K562 (cell line): ENCODE measurements at regions not wholly inside any gene's neighbourhood (a gene's known extent, or its start where the extent isn't known, plus 50 kb on each side); places are given as distances from the start of the nearest gene placed in this dataset.

Source experiments
- ATAC-seq: fragments of 200-7000 bp; cut with Tn5 transposase; 3 replicates; pipeline ENCODE4 v1.9.1; 2020; ENCODE audit warnings: moderate library complexity
- BruUV-seq: library from RNA; stranded (reverse); fragments of 400-500 nt; replicated peaks from 2 replicates; lab custom pipeline; 2021; lab: Mats Ljungman, UMichigan
- CTCF ChIA-PET: fragments of 300-600 bp; formaldehyde crosslinking; extraction: SDS; loops from one replicate; lab custom pipeline; 2021; ENCODE audit warnings: low intra/inter-chr PET ratio; lab: Yijun Ruan, JAX
- POLR2A ChIA-PET: fragments of 300-600, 350-650 bp; sonication (Branson Sonifier 250); formaldehyde crosslinking; extraction: SDS; loops from one replicate; lab custom pipeline; 2021; ENCODE audit warnings: antibody characterized with exemption, inconsistent platforms; lab: Yijun Ruan, JAX
- DNase-seq, 4 experiments: peaks; one replicate each; pipeline versions ENCODE4 v3.0.0 to v3.0.0-alpha.2; 2011 to 2018; ENCODE audit warnings: low spot score in 3 of 4, mixed read lengths in 3 of 4; ENCODE audit errors: extremely low read depth in 1 of 4
- FAIRE-seq: peaks from 2 replicates; lab custom pipeline; 2011; peaks lifted over from hg19 to GRCh38; lab: Jason Lieb, UNC
- H2AFZ ChIP-seq: 2 replicates; pipeline ENCODE4 v1.6.0; 2011; ENCODE audit warnings: low read depth, low read length, control low read depth, inconsistent platforms
- H3K27ac ChIP-seq: fragments of 200-600 bp; 3 replicates; pipeline ENCODE4 v1.8.0; 2011; ENCODE audit warnings: low read depth, mild to moderate bottlenecking, control low read depth, inconsistent platforms, low read length, moderate library complexity, mixed read lengths; ENCODE audit errors: extremely low read depth
- H3K27me3 ChIP-seq, 2 experiments: fragments of 300-600 bp in 1 of 2; 2 replicates in 1 of 2; 3 replicates in 1 of 2; pipeline versions ENCODE4 v1.6.0 to v1.8.0; 2011; ENCODE audit warnings: inconsistent platforms in 2 of 2, low read length in 2 of 2, mild to moderate bottlenecking in 1 of 2, mixed read lengths in 1 of 2, moderate library complexity in 1 of 2; ENCODE audit not compliant: control insufficient read depth in 2 of 2, insufficient read depth in 2 of 2
- H3K36me3 ChIP-seq: fragments of 300-600 bp; 3 replicates; pipeline ENCODE4 v1.8.0; 2011; ENCODE audit warnings: mild to moderate bottlenecking, low read length, inconsistent platforms; ENCODE audit not compliant: control insufficient read depth, insufficient read depth
- H3K4me1 ChIP-seq, 2 experiments: fragments of 200-600 bp in 1 of 2; replicated peaks in 1 of 2; 2 replicates in 1 of 2; 3 replicates in 1 of 2; pipeline versions ENCODE4 v1.5.1 to v1.8.0; 2011; ENCODE audit warnings: inconsistent platforms in 2 of 2, low read length in 2 of 2, mild to moderate bottlenecking in 1 of 2, mixed read lengths in 1 of 2, moderate library complexity in 1 of 2; ENCODE audit not compliant: control insufficient read depth in 2 of 2, insufficient read depth in 2 of 2
- H3K4me2 ChIP-seq: 2 replicates; pipeline ENCODE4 v1.6.1; 2011; ENCODE audit warnings: low read length, control low read depth, inconsistent platforms, mixed read lengths; ENCODE audit not compliant: insufficient read depth
- H3K4me3 ChIP-seq: fragments of 200-600 bp; sonication (generic), shearing (Covaris generic); 2 replicates; pipeline ENCODE4 v1.5.1; 2016; ENCODE audit warnings: control low read depth, inconsistent platforms
- H3K79me2 ChIP-seq: fragments of 200-600 bp; 3 replicates; pipeline ENCODE4 v1.8.0; 2011; ENCODE audit warnings: low read length, inconsistent platforms; ENCODE audit not compliant: control insufficient read depth, insufficient read depth
- H3K9ac ChIP-seq, 2 experiments: 2 replicates each; pipeline versions ENCODE4 v1.6.0 to v1.6.1; 2011; ENCODE audit warnings: low read depth in 2 of 2, low read length in 2 of 2, control low read depth in 1 of 2, inconsistent platforms in 1 of 2, mild to moderate bottlenecking in 1 of 2, mixed read lengths in 1 of 2; ENCODE audit not compliant: insufficient read depth in 1 of 2
- H3K9me1 ChIP-seq: one replicate; pipeline ENCODE4 v1.6.0; 2011; ENCODE audit warnings: inconsistent platforms, mild to moderate bottlenecking, low read length, moderate library complexity; ENCODE audit not compliant: control insufficient read depth, insufficient read depth
- H3K9me3 ChIP-seq: replicated peaks from 2 replicates; pipeline ENCODE4 v1.5.1; 2011; ENCODE audit warnings: low read depth, low read length, inconsistent platforms; ENCODE audit not compliant: control insufficient read depth, insufficient read depth
- H4K20me1 ChIP-seq: replicated peaks from 2 replicates; pipeline ENCODE4 v1.6.1; 2011; ENCODE audit warnings: low read length, inconsistent platforms, mixed read lengths; ENCODE audit not compliant: control insufficient read depth, insufficient read depth
- ATF2 ChIP-seq: sonication (generic); formaldehyde crosslinking; IDR thresholded peaks from 2 replicates; pipeline ENCODE4 v1.8.1; 2022; ENCODE audit warnings: missing genetic modification reagents
- BACH1 ChIP-seq: fragments of 200-800 bp; sonication (Bioruptor generic); IDR thresholded peaks from 2 replicates; pipeline ENCODE4 v1.6.1; 2016; ENCODE audit warnings: missing genetic modification characterization, missing compliant biosample characterization
- CC2D1A ChIP-seq: fragments of 450-650 bp; IDR thresholded peaks from 2 replicates; pipeline ENCODE4 v1.6.1; 2017; ENCODE audit warnings: mild to moderate bottlenecking
- DNMT1 ChIP-seq: fragments of 450-650 bp; IDR thresholded peaks from 2 replicates; pipeline ENCODE4 v1.6.1; 2016; ENCODE audit warnings: antibody characterized with exemption, mild to moderate bottlenecking
- GABPA ChIP-seq: fragments of 200-800 bp; sonication (Bioruptor generic); conservative IDR thresholded peaks from 2 replicates; pipeline ENCODE4 v1.6.1; 2016; ENCODE audit warnings: low read depth, missing genetic modification characterization, missing compliant biosample characterization
- MTA2 ChIP-seq: fragments of 450-650 bp; IDR thresholded peaks from 2 replicates; pipeline ENCODE4 v1.6.1; 2016; ENCODE audit warnings: low read depth
- NFRKB ChIP-seq: fragments of 450-650 bp; IDR thresholded peaks from 2 replicates; pipeline ENCODE4 v1.6.1; 2016; ENCODE audit warnings: low read depth
- SMAD1 ChIP-seq: fragments of 150-350 bp; IDR thresholded peaks from 2 replicates; pipeline ENCODE4 v1.6.1; 2014; ENCODE audit warnings: low read length, low read depth; ENCODE audit not compliant: partially characterized antibody
- ZNF668 ChIP-seq: fragments of 250-450 bp; sonication (Bioruptor Pico); IDR thresholded peaks from 2 replicates; pipeline ENCODE4 v1.8.0; 2022; ENCODE audit warnings: mild to moderate bottlenecking, inconsistent platforms
- WGBS: fragments of 100-300 bp; shearing (Covaris generic); methylation state at CpG from one replicate; pipeline ENCODE4 v1.1.6; 2016; ENCODE audit warnings: low coverage, mixed read lengths; ENCODE audit not compliant: insufficient coverage; ENCODE audit errors: missing lambda C conversion rate; 5-methylcytosine and 5-hydroxymethylcytosine counted together
- in situ Hi-C: fragments of 300-500 bp; cut with MboI; formaldehyde crosslinking; loops from 4 replicates; pipeline ENCODE4 v1.15.0; 2018; ENCODE audit warnings: inconsistent platforms, mixed read lengths
- intact Hi-C: fragments of 100-400 bp; cut with micrococcal nuclease; formaldehyde crosslinking; loops from 2 replicates; pipeline ENCODE4 v1.14.2; 2022
- TF ChIP-seq, protein P1 (sequence below), 2 experiments: fragments of 450-650 bp in 1 of 2; IDR thresholded peaks; 2 replicates each; pipeline ENCODE4 v1.6.1; 2011 to 2017; ENCODE audit warnings: low read depth in 2 of 2, antibody characterized with exemption in 1 of 2, borderline replicate concordance in 1 of 2, low read length in 1 of 2, mild to moderate bottlenecking in 1 of 2, mixed read lengths in 1 of 2; ENCODE audit not compliant: control insufficient read depth in 1 of 2
- TF ChIP-seq, protein P2 (sequence below): fragments of 450-650 bp; IDR thresholded peaks from 2 replicates; pipeline ENCODE4 v1.6.1; 2018; ENCODE audit not compliant: partially characterized antibody
- TF ChIP-seq, protein P3 (sequence below): fragments of 450-650 bp; formaldehyde crosslinking; IDR thresholded peaks from 2 replicates; pipeline ENCODE4 v1.4.0; 2020; ENCODE audit warnings: mild to moderate bottlenecking, mixed read lengths

- peak overlapping the region; percentile 98 for H2AFZ ChIP-seq
- H3K4me2 ChIP-seq, result peak overlapping the region; percentile 91
- peak; percentile 79 for ATAC-seq
- no peaks in the 10 kb centered on the region; the same call in 1 of the 2 replicates for H3K9me3 ChIP-seq
- H3K4me3 ChIP-seq, result peak overlapping the region; percentile 89
- CTCF ChIA-PET, result no interaction called here
- no TSS peak for BruUV-seq
- H3K9me1 ChIP-seq, result peaks cover 4% of the 10 kb centered on the region
- WGBS, result 1% methylated on average over 32 of the region's 61 CpGs
- H3K27ac ChIP-seq, result peak overlapping the region; percentile 90
- POLR2A ChIA-PET, result interaction anchor here (0.6 to 2.4 kb wide), 6 partner anchors 11 to 52 kb away, joined by 3 to 20 read pairs (median 4); no protein-coding TSS in a partner anchor
- H3K4me1 ChIP-seq, result peaks cover 5 to 18% of the 10 kb centered on the region in 2 experiments; a peak in 4 of 5 replicates
- peak overlapping the region; percentile 92 to 98 for H3K9ac ChIP-seq
- no peaks in the 10 kb centered on the region for H3K36me3 ChIP-seq
- in situ Hi-C loops (no loop called here), intact Hi-C loops (loop anchor here (10.0 kb wide), 1 partner anchor 126 kb away; the partner anchor contains the start of gene SDHC)
- H3K79me2 ChIP-seq, result no peaks in the 10 kb centered on the region; the same call in 2 of the 3 replicates
- no peak for FAIRE-seq
- peak; percentile 82 to 89 (median 86) for DNase-seq
- no peaks in the 10 kb centered on the region for H3K27me3 ChIP-seq
- H4K20me1 ChIP-seq, result no peaks in the 10 kb centered on the region
- TF ChIP-seq MTA2 (no peak), CC2D1A (no peak), GABPA (tag) (peak; percentile 60), ATF2 (CRISPR knock-in tag) (no peak), NFRKB (peak; percentile 42; the same call in 1 of the 2 replicates), DNMT1 (no peak), BACH1 (tag) (no peak), SMAD1 (no peak), ZNF668 (CRISPR knock-in tag) (no peak)
- TF ChIP-seq, protein P1, sequence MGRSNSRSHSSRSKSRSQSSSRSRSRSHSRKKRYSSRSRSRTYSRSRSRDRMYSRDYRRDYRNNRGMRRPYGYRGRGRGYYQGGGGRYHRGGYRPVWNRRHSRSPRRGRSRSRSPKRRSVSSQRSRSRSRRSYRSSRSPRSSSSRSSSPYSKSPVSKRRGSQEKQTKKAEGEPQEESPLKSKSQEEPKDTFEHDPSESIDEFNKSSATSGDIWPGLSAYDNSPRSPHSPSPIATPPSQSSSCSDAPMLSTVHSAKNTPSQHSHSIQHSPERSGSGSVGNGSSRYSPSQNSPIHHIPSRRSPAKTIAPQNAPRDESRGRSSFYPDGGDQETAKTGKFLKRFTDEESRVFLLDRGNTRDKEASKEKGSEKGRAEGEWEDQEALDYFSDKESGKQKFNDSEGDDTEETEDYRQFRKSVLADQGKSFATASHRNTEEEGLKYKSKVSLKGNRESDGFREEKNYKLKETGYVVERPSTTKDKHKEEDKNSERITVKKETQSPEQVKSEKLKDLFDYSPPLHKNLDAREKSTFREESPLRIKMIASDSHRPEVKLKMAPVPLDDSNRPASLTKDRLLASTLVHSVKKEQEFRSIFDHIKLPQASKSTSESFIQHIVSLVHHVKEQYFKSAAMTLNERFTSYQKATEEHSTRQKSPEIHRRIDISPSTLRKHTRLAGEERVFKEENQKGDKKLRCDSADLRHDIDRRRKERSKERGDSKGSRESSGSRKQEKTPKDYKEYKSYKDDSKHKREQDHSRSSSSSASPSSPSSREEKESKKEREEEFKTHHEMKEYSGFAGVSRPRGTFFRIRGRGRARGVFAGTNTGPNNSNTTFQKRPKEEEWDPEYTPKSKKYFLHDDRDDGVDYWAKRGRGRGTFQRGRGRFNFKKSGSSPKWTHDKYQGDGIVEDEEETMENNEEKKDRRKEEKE (IDR thresholded peaks at IDR 0.05; ENCODE audit: borderline replicate concordance in 1 of 2, control insufficient read depth in 1 of 2, low read depth in 2 of 2, low read length in 1 of 2), result 0 out of 4 replicates have a peak, but pooled peaks of 1 of the 2 experiments have one; percentile 20
- TF ChIP-seq, protein P2, sequence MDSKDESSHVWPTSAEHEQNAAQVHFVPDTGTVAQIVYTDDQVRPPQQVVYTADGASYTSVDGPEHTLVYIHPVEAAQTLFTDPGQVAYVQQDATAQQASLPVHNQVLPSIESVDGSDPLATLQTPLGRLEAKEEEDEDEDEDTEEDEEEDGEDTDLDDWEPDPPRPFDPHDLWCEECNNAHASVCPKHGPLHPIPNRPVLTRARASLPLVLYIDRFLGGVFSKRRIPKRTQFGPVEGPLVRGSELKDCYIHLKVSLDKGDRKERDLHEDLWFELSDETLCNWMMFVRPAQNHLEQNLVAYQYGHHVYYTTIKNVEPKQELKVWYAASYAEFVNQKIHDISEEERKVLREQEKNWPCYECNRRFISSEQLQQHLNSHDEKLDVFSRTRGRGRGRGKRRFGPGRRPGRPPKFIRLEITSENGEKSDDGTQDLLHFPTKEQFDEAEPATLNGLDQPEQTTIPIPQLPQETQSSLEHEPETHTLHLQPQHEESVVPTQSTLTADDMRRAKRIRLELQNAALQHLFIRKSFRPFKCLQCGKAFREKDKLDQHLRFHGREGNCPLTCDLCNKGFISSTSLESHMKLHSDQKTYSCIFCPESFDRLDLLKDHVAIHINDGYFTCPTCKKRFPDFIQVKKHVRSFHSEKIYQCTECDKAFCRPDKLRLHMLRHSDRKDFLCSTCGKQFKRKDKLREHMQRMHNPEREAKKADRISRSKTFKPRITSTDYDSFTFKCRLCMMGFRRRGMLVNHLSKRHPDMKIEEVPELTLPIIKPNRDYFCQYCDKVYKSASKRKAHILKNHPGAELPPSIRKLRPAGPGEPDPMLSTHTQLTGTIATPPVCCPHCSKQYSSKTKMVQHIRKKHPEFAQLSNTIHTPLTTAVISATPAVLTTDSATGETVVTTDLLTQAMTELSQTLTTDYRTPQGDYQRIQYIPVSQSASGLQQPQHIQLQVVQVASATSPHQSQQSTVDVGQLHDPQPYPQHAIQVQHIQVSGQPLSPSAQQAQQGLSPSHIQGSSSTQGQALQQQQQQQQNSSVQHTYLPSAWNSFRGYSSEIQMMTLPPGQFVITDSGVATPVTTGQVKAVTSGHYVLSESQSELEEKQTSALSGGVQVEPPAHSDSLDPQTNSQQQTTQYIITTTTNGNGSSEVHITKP, result no peak
- TF ChIP-seq, protein P3, sequence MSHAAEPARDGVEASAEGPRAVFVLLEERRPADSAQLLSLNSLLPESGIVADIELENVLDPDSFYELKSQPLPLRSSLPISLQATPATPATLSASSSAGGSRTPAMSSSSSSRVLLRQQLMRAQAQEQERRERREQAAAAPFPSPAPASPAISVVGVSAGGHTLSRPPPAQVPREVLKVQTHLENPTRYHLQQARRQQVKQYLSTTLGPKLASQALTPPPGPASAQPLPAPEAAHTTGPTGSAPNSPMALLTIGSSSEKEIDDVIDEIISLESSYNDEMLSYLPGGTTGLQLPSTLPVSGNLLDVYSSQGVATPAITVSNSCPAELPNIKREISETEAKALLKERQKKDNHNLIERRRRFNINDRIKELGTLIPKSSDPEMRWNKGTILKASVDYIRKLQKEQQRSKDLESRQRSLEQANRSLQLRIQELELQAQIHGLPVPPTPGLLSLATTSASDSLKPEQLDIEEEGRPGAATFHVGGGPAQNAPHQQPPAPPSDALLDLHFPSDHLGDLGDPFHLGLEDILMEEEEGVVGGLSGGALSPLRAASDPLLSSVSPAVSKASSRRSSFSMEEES, result no peak
These were observed 64.9 kb upstream of the FCGR2A start for GRCh38 chr1:161440312-161440894.
